ENCODE measurements at regions not wholly inside any gene's neighbourhood (a gene's known extent, or its start where the extent isn't known, plus 50 kb on each side); places are given as distances from the start of the nearest gene placed in this dataset.
A peak's percentile ranks its signal among the peaks of the same experiment; 100 is the strongest.

DNA sequence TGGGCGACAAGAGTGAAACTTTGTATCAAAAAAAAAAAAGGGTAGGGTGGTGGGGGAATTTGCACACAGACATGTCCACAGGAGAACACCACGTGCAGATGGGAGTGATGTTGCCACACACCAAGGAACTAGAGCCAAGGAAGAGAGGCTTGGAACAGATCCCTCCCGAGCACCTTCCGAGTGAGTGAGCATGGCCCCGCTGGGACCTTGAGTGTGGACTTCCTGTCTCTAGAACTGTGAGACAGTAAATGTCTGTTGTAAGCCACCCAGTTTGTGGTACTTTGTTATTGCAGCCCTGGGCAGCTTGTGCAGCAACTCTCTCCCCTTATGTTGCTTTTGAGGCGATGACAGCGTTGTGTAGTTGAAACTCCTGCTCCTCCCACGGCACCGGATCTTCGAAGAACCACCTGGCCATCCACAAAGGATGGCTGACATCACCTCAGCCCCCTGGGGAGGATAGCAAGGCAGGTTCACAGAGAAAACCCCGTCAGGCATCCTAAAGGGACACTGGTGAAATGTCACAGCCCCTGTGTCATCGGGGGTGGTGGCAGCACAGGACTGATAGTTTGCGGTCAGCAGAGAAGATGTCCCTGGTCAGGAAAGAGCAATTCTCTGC lies 54.7 kb upstream of the PLEKHG3 start:
- Histone ChIP-seq H3K18ac (ENCODE audit: insufficient read length, low read depth, low read length) (peak overlapping the region; percentile 42), H2AK5ac (ENCODE audit: insufficient read length, low read length) (no peak overlapping the region), H3K56ac (ENCODE audit: insufficient read length, low read depth, low read length) (no peak overlapping the region), H3K27ac (ENCODE audit: insufficient read length, low read depth, low read length) (no peak overlapping the region), H3K4ac (ENCODE audit: low read depth, low read length) (no peak overlapping the region), H2BK20ac (ENCODE audit: low read depth, low read length, poor library complexity, severe bottlenecking) (no peak overlapping the region), H4K20me1 (ENCODE audit: control insufficient read depth, insufficient read depth, insufficient read length) (no peaks in the 10 kb centered on the region), H2BK12ac (ENCODE audit: insufficient read length, low read depth, low read length) (peak overlapping the region; percentile 36), H3K9ac (ENCODE audit: extremely low read depth, insufficient read length, low read length) (no peak overlapping the region), H3K4me1 (ENCODE audit: insufficient read depth, low read length) (peaks cover 6% of the 10 kb centered on the region; the same call in 1 of the 2 replicates), H2AFZ (ENCODE audit: low read length) (no peak overlapping the region), H3K79me2 (ENCODE audit: insufficient read depth, low read length) (no peaks in the 10 kb centered on the region), H3K27me3 (ENCODE audit: insufficient read depth, low read length) (no peaks in the 10 kb centered on the region), H3T11ph (ENCODE audit: low read length) (no peak overlapping the region), H3K14ac (ENCODE audit: insufficient read depth, low read length) (no peak overlapping the region; the same call in 1 of the 2 replicates), H3K23me2 (ENCODE audit: insufficient read length, low read depth, low read length, poor library complexity, severe bottlenecking) (no peaks in the 10 kb centered on the region), H2BK15ac (ENCODE audit: low read depth, low read length) (no peak overlapping the region), H3K4me2 (ENCODE audit: insufficient read depth, insufficient read length, low read length) (no peak overlapping the region), H3K23ac (ENCODE audit: insufficient read length, low read depth, low read length) (no peak overlapping the region), H2BK5ac (ENCODE audit: insufficient read length, low read length) (peak overlapping the region; percentile 31), H3K79me1 (ENCODE audit: insufficient read depth, low read depth, low read length, poor library complexity, severe bottlenecking) (no peaks in the 10 kb centered on the region), H4K8ac (replicated peaks; ENCODE audit: insufficient read length, low read depth, low read length) (no peak overlapping the region), H2BK120ac (ENCODE audit: low read depth, low read length, poor library complexity, severe bottlenecking) (no peak overlapping the region), H3K9me3 (ENCODE audit: control insufficient read depth, low read depth, low read length) (no peaks in the 10 kb centered on the region), H4K5ac (ENCODE audit: insufficient read length, low read depth, low read length) (no peak overlapping the region), H4K91ac (ENCODE audit: insufficient read length, low read depth, low read length) (peak overlapping the region; percentile 5)
- no CpG with 5 or more reads among the region's 13 CpGs for WGBS (ENCODE audit: extremely low coverage, insufficient read length, low lambda C conversion rate)
- H3K4me1 Mint-ChIP-seq, result peaks cover 35 to 37% of the 10 kb centered on the region in 2 experiments
- H3K27me3 Mint-ChIP-seq (ENCODE audit: low read depth), result peaks cover 2% of the 10 kb centered on the region
- no peaks in the 10 kb centered on the region; a peak in 1 of 5 replicates for H3K9me3 Mint-ChIP-seq
- TF ChIP-seq, protein P1, sequence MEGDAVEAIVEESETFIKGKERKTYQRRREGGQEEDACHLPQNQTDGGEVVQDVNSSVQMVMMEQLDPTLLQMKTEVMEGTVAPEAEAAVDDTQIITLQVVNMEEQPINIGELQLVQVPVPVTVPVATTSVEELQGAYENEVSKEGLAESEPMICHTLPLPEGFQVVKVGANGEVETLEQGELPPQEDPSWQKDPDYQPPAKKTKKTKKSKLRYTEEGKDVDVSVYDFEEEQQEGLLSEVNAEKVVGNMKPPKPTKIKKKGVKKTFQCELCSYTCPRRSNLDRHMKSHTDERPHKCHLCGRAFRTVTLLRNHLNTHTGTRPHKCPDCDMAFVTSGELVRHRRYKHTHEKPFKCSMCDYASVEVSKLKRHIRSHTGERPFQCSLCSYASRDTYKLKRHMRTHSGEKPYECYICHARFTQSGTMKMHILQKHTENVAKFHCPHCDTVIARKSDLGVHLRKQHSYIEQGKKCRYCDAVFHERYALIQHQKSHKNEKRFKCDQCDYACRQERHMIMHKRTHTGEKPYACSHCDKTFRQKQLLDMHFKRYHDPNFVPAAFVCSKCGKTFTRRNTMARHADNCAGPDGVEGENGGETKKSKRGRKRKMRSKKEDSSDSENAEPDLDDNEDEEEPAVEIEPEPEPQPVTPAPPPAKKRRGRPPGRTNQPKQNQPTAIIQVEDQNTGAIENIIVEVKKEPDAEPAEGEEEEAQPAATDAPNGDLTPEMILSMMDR (conservative IDR thresholded peaks at IDR 0.05), result no peak
- H3K36me3 Mint-ChIP-seq (ENCODE audit: insufficient read depth in 1 of 3, low read depth in 3 of 3), result no peaks in the 10 kb centered on the region; a peak in 1 of 7 replicates
- peak overlapping the region in 2 of 3 experiments; percentile 9 to 46; a peak in 3 of 7 replicates for H3K27ac Mint-ChIP-seq
- no peak for DNase-seq
- no peak overlapping the region for H3K4me3 Mint-ChIP-seq
